Activated CD8-positive, alpha-beta memory T cell treated with anti-CD3 and anti-CD28 coated beads, Interleukin-2, amount 50 U/mL, for 48 hours (primary cell): ENCODE measurements at regions not wholly inside any gene's neighbourhood (a gene's known extent, or its start where the extent isn't known, plus 50 kb on each side); places are given as distances from the start of the nearest gene placed in this dataset.
"Not testable (repeated sequence)": the region's sequence is repeated elsewhere in the genome, so short reads cannot be mapped to it uniquely, and the experiment has no call there.

ENCODE experiments used
- DNase-seq: peaks from one replicate; pipeline ENCODE4 v3.0.0-alpha.2; 2020

DNA sequence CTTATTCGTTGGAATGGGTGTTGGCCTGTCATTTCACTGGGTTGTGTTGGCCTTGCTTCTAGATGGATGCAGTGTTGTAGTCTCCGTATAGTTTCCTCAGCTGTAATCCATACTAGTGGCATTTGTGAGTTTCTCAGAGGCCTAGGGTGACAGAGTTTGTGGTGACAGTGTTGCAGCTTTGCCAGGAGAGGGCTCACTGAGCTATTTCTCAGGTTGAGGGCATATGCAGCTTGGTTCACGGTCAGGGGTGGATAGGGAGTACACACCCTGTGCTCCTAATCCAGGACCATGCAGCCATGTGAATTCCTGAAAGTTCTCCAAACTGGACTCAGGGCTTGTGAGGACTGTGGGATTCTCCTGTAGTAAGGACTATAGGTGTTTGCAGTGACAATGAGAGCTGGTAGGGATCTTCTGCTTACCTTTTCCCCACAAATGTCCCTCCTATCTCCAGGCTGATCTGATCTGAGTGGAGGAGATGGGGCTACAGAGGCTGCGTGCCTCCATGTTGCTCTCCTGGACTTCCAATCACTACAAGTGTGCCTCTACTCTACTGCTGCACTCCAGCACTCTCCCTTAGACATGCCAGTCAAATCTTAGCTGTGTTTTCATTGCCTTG lies 229.0 kb downstream of the STK31 start:
- DNase-seq = no peak

DNA sequence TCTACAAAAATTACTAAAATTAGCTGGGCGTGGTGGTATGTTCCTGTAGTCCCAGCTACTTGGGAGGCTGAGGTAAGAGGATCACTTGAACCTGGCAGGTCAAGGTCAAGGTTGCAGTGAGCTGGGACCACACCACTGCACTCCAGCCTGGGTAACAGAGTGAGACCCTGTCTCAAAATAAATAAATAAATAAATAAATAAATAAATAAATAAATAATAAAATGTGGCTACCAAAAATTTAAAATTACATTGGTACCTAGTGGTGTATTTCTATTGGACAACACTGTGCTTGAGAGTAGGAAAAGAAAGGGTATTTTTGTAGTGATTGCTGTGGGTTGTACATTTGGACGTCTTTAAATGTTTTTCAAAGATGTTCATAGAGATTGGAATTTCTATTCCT lies 229.7 kb downstream of the STK31 start:
- not testable (repeated sequence) for DNase-seq

DNA sequence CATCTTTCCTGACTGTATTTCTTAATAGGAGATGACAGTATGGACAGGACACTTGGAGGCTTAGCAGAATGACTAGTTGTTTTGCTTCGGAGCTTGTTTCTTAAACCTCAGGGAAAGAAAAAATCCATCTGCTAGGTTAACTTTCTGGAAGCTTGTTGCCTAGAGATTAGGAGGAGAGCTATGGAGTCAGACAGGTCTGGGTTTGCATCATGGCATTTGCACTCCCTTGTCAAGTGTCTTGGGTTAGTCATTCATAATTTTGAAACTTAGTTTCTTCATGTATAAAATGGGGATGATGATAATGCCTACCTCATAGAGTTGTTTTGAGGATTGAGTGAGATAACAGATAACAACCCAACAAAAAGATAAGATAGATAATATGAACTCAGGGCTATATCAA lies 231.5 kb downstream of the STK31 start:
- no peak for DNase-seq

DNA sequence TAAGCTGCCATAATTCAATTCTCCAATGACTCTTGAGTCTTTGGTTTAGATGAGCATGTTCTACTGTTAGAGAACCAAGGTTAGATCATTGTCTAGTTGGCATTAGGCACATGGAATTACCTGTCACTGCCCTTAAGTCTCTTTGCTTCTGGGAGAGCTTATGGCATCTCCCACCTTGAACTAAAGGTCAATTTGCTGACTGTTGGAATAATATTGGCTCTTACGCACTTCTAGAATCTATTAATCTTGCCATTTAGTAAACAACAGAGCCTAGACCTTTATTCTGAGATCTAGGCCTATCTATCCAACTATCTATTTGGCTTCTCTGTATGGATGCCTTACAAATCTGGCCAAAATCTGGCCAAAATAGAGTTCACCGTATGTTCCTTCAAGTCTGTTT lies 232.0 kb downstream of the STK31 start:
- no peak for DNase-seq

DNA sequence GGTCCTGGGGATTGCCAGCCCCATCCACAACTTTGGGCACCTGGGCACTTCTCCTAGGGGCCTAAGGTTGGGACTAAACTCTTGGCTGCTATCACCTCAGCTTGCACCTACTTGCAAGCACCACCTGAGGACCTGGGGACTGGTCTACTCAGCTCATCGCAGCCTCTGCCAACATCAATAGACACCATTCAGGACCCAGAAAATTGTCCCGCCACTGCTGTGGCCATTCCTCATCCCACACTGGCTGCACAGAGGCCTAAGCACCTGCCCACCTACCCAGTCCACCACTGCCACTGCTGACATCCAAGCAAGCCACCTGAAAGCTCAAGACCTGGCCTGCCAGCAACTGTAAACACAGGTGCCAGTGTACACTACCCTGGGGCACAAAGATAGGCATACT lies 234.1 kb downstream of the STK31 start:
- no peak for DNase-seq

DNA sequence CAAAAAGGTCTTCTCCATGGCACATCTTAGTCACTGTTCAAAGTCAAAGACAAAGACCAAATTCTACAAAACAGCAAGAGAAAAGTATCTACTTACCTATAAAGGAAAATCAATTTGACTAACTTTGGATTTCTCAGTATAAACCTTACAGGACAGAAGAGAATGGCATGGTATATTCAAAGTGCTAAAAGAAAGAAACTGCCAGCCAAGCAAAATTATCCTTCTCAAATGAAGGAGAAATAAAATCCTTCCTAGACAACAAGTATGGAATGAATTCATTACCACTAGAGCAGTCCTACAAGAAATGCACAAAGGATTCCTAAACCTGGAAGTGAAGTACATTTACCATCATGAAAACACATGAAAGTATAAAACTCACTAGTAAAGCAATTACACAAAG lies 235.5 kb downstream of the STK31 start:
- DNase-seq = no peak

DNA sequence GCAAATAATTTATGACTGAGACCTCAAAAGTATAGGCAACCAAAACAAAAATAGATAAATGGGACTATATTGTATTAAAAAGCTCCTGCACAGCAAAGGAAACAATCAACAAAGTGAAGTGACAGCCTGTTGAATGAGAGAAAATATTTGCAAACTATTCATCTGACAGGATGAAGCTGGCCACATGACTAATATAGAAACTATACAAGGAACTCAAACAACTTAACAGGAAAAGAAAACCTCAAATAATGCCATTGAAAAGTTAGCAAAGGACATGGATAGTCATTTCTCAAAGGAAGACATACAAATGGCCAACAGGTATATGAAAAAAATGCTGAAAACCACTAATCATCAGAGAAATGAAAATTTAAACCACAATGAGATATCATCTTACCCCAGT lies 245.1 kb downstream of the STK31 start:
- DNase-seq = no peak

DNA sequence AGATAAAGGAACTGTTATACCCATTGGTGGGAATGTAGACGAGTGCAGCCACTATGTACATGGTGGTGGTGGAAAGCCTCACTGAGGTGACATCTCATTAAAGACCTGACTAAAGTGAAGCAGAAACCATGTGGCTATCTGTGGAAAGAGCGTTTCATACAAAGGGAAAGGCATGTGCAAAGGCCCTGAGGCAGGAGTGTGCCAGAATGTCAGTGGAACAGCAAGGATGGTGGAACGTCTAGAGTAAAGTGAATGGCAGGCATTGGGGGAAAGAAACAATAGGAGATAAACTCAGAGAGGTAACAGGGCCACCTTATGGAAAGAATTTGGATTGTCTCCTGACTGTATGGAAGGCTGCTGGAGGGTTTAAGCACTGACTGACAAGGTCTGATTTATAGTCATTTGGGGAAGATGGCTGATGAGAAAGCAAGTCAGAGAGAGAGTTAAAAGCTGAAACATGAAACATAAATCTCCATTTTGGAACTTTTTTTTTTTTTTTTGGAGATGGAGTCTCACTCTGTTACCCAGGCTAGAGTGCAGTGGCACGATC lies 245.7 kb downstream of the STK31 start:
- DNase-seq = no peak

DNA sequence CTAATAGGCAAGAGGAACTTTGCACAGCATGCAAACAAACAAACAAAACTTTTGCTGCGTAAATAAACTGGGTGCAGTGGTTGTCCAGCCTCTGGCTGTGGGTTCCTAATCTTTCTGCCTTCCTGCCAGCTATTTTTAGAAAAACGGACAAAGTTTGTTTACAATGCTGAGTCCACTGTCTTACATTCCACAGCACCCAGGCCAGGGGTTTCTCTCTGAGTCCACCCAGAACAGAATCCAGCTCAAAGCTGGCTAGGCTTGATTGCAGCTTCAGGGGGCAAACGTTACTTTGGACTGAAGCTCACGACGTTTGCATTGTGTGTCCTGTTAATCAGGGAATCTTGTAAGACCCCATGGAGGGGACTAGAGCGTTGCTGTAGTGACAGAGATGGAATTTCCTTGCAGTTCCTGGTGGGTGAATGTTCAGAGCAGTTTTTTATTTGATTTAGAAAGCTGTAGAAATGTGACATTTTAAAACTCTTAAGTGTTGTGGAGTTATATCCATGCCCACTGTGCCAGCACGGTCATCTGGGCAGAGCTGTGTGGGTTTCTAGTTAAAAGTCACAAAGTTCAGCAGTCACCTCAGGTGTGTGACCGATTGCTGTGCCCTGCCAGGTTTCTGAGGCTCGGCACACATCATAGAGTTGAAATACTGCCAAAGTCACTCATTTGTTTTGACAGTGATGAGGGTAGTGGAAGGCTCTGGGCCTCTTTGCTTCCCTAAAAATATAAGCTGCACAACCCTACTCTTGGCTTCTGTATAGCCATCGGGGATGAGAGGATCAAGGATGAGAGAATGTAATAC lies 247.0 kb downstream of the STK31 start:
- no peak for DNase-seq

DNA sequence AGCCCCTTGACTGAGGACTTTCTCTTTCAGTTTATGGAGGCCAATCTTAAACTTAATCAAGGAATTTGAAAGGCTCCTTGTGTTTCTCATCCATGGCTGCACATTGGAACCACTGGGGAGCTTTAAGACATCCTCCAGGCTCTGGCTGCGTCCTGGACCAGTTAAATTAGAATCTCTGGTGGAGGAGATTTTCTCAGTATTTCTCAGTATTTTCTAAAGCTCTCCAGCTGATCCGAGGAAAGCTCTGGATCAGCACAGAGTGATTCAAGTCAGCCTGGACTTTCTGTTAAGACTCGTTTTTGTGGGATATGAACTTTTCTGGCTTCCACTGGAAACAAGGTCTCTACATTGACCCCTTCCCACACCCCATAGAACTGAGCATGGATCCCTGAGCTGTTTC lies 249.8 kb downstream of the STK31 start:
- no peak for DNase-seq

DNA sequence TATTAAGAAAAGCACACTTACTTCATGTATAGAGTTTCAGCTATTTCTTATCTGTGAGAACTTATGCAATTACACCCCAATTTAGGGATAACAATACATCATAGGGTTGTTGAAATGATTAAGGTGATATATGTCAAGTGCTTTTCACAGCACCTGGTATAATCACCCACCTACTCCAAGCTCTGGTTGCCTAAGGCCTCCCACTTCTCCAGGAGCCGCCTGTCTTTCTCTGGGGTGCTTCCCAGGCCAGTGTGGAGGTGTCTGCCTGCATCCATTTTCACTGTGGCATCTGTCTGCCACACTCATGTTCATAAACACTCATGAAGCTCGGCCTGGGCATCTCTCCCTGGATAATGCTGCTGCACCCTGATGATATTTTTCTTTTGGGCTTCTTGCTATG lies 250.3 kb downstream of the STK31 start:
- no peak for DNase-seq

DNA sequence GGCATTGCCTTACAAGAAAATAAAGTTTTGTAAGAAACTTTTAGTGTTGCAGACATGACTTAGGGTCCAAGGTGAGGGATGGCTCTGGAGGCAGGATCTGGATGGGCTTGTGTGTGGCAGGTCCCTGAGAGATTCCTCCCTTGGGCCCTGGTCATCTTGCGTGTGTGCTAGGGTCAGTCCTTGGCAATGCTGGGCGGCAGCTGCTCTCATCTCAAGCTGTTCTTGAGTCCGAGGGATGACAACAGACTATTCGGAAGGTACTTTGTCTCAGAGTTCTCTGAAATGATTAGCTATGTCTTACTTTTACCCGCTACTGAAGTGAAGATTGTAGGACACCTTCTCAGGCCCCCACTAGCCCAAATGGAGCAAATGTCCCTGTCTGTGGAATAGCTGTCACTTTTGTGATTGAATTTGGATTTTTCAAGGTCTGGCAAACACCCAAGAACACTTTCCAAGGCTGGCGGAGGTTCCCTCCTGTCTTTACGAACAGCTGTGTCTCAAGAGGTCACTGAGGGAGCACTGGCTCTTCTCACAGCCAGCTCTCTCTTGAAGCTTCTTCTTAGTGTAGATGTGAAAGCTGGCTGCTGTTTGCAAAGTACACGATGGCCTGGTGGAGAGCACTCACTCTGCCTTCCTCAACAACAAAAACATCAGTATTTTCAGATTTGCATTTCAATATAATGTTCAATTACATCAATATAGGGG lies 253.6 kb downstream of the STK31 start:
- no peak for DNase-seq

DNA sequence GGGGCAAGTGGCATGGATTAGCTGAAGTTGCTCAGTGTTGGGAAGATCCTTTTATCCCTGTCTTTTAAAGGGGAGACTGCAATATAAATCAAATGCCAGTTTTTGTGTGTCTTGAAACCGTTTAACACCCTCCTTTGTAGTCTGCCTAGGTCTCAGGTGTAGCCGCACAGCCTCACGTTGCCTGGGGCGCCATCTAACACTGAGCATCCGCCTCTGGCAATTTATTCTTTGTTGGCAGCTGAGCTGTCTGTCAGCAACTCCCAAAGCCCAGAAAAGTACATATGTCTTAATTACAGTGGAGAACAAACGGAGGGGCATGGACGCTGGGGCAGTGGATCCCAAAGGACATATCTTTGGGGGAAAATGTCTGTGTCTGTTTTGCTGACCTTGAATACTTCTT lies 254.7 kb downstream of the STK31 start:
- no peak for DNase-seq

DNA sequence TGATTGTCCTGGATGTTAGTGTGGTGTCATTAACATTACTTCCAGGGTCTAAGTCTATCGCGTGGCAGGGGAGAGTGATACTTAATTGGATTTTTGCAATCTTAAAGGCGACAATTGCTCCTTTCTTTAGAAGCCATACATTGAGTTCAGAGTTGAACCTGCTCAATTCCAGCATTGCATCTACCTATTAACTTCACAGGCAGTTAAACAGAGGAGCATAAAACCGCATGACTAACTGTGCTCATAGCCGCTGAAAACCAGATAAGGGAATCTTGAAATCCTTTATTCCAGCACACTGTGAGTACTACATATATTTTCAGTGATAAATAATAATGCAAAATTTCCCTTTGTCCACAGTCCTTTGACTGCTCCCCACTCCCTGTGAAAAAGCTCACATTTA lies 255.3 kb downstream of the STK31 start:
- no peak for DNase-seq

DNA sequence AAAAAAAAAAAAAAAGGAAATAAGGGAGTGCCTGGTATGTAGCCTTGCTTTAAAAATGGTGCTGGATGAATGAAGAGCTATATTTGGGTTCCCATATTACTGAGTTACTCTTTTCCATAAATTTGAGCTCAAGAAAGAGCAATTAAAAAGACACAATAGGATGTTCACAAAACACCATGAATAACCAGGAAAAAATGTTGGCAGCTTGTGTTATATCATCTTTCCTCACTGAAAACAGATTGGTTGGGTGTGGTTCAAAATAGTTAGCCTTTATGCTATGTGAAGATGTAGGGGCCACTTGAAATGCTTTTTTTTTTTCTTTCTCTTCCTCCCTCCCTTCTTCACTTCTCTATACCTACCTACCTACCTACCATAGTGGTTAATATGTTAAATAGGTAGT lies 256.9 kb downstream of the STK31 start:
- DNase-seq = no peak

DNA sequence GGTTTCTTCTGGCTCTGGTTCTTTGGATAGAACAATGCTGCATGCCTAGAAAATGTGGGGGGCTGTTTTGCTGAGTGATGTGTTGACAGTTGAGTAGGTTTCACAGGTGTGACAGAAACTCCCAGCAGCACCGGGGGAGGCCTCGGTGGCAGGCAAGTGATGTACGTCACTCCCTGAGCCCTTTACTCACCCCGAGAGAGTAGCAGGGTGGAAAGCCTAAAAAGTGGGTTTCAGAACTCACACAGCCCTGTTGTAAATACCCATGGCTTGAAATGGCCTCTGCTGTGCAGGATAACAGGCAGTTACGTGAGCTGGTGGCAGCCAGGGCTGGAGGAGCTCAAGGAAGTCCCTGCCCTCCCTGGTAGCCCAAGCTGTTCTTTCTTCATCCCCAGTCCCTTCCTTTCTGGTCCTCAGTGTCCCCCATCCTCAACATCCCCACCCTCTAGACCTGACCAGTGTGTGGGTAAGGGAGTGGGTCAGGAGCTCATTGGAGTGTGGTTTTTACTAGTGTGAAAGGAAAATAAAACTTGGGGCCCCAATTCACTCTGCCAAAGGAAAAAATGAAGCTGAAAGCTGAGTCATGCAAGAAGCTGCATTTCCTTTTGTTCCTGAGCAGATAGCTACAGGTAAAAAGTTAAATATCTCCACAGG lies 258.1 kb downstream of the STK31 start:
- DNase-seq = no peak

DNA sequence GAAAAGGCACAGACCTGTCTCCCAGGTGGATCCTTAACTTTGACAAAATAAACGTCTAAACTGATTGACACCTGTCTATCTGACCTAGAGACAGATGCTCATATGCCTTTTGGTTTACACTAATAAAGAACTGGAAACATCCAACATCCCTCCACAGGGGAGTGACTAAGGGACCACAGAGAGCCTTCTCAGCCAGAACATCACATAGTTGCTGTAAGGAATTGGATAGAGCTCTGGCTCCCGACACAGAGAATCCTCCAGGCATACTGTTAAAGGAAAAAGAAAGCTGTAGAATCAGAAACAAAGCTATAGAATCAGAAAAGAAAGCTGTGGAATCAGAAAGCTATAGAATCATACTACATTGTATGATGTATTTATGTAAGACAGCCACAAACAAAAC lies 258.8 kb downstream of the STK31 start:
- no peak for DNase-seq

DNA sequence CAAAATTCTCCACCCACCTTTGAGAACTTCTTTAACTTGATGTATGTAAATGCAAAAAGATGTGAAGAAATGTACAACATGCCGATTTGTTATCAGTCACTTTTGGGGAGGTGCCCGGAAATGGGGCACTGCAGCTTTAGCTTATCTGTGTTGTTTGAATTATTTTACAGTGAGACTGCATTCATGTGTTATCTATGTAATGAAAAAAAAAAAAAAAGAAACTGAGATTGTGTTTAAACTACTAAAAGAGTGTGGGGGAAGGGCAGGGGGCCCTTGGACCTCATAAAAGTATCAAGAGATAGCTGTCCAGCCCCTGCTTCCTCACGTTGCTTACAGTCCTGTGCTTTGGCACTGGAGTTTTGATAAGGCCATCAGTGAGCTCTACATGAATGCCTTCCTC lies 259.4 kb downstream of the STK31 start:
- no peak for DNase-seq

DNA sequence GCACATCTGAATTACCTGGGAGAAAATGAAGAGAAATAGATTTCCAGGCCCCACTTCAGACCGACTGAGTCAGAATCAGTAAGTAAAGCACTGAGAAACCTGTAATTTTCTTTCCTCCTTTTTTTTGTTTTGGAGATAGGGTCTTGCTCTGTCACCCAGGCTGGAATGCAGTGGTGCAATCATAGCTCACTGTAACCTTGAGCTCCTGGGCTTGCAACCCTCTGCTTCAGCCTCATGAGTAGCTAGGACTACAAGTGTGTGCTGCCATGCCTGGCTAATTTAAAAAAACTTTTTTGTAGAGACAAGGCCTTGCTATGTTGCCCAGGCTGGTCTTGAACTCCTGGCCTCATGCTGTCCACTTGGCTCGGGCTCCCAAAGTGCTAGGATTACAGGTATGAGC lies 260.2 kb downstream of the STK31 start:
- DNase-seq = no peak

DNA sequence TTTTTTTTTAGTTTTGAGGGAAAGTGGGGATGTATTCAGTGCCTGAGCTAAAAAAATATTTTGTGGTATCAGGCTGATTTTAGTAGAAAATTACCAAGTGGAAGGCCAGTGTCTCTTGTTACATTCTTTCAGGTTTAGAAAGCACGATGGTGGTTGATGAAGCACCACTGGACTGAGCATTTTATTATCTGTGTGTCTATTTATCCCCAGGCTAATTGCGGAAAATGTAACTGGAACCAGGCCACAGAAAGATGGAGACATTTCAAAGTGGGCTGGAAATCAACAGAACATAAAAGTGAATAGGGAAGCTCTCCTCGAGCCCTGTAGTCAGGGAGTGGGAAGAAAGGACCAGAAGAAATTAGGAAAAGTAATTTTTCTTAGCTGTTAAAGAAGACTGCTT lies 261.0 kb downstream of the STK31 start:
- DNase-seq = no peak

DNA sequence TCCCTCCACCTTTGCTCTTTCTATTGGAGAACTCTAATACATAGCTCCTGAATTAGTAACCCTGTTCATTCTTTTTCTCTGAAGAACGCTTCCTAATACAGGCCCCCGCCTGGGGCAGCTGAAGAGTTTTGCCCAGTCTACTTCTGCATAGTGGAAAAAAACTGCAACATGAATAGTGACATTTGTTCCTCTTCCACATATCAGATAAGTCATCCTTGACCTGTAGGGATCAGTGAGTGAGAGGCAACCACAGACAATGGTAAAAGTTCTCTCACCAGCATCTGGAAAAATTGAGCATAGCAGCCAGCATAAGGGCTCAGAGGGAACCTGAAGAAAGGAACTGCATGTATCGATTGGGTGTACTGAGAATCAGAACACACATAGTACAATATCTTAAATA lies 262.0 kb downstream of the STK31 start:
- no peak for DNase-seq

DNA sequence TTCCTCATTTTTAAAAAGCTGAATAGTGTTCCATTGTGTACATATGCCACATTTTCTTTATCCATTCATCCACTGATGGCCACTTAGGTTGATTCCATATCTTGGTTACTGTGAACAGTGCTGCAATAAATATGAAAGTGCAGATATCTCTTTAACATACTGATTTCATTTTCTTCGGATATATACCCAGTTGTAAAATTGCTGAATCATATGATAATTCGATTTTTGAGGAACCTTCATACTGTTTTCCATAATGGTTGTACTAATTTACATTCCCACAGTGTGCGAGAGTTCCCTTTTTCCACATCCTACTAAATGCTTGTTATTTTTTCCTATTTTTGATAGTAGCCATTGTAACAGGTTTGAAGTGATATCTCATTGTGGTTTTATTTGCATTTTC lies 263.2 kb downstream of the STK31 start:
- DNase-seq = no peak

DNA sequence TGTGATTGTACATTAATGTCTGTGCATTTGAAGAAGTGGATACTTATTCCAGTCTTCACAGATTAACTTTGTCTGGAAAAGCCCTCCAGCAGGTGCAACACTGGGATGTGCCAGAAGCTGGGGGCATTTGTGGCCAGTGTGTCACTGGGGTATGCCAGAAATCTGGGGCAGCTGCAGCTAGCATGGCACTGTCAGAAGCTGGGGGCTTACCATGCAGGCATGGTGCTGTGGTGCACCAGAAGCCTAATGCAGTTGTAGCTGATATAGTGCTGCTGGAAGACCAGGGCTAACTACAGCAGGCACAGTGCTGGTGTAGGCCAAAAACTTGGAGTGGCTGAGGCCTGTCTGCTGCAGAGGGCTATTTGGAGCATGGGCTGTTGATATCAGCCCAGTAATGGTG lies 270.1 kb downstream of the STK31 start:
- no peak for DNase-seq

DNA sequence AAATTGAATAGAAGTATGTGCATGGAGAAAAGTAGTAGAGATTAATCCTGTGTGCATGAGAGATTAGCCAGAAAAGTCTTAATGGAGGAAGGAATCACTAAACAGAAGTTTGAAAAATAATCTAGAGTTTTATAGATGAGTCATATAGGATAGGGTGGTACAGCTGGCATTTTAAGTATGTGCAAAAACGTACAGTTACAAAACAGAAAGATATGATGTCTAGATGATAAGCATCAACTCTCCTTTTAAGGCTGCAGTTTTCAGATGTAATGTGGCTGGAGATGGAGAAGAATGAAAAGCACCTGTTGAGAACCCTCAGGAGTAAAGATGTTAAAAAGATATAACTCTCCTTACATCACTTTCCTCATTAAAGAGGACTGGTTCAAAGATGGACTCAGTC lies 271.3 kb downstream of the STK31 start:
- DNase-seq = no peak
